ENCODE measurements at regions not wholly inside any gene's neighbourhood (a gene's known extent, or its start where the extent isn't known, plus 50 kb on each side); places are given as distances from the start of the nearest gene placed in this dataset.

DNA sequence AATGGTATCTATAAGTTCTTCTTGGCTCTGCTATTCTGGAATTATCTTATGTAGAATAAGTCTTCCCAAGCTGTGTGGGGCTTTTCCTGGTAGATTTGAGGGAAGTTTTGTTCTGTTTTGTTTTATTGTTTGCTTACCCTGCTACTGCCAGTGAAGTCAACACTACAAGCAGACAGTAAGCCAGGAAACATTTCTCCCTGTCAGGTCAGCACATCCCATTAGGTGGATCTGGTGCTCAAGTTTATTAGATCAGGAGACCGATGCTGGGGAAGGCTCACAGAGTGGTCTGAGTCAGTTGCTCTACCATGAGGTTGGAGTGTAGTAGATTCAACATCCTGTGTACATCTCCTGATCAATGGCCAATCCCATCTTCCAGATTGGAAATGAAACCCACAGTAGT, 79.1 kb downstream of the ADRB2 start:
- no peaks in the 10 kb centered on the region for H3K27me3 ChIP-seq (replicated peaks in 1 of 4; ENCODE audit: control insufficient read depth in 3 of 4, extremely low read depth in 1 of 4, insufficient read depth in 3 of 4, low read length in 3 of 4)
- no peak overlapping the region for H2BK120ac ChIP-seq (replicated peaks; ENCODE audit: low read depth, low read length)
- H3K36me3 ChIP-seq (ENCODE audit: control insufficient read depth in 2 of 4, insufficient read depth in 4 of 4, low read length in 3 of 4), result no peaks in the 10 kb centered on the region
- H3K9ac ChIP-seq (replicated peaks in 1 of 4; ENCODE audit: extremely low read depth in 1 of 4, low read depth in 3 of 4, low read length in 3 of 4), result no peak overlapping the region
- H3K79me2 ChIP-seq (ENCODE audit: control insufficient read depth in 1 of 2, insufficient read depth in 2 of 2, low read length in 2 of 2), result no peaks in the 10 kb centered on the region
- no peak overlapping the region for H3K56ac ChIP-seq (replicated peaks; ENCODE audit: insufficient read length, low read depth, low read length)
- no peak overlapping the region for H3K14ac ChIP-seq (ENCODE audit: insufficient read length)
- H3K9me3 ChIP-seq (ENCODE audit: insufficient read depth in 2 of 2, low read depth in 1 of 2, low read length in 1 of 2), result no peaks in the 10 kb centered on the region
- no peak overlapping the region for H2AFZ ChIP-seq (ENCODE audit: low read length)
- ChIA-PET POLR2A (ENCODE audit: partially characterized antibody) (no interaction called here), CTCF (ENCODE audit: partially characterized antibody) (interaction anchor here (1.3 to 3.2 kb wide), 2 partner anchors 24 to 52 kb away, joined by 3 to 14 read pairs; no protein-coding TSS in a partner anchor)
- peaks cover 0 to under 1% (median 0%) of the 10 kb centered on the region in 4 experiments; a peak in 1 of 7 replicates for H3K4me1 ChIP-seq (replicated peaks in 1 of 4; ENCODE audit: control insufficient read depth in 3 of 4, insufficient read depth in 4 of 4, low read length in 3 of 4)
- WGBS, 2 experiments (ENCODE audit: extremely low coverage in 1 of 2, insufficient coverage in 1 of 2, insufficient read length in 1 of 2, insufficient replicate concordance in 2 of 2, low coverage in 1 of 2, low lambda C conversion rate in 2 of 2, missing lambda C conversion rate in 1 of 2), result 100% methylated on average over 1 of the region's 1 CpG; no CpG with 5 or more reads in 1 of the 2 experiments
- DNase-seq (ENCODE audit: low read depth in 1 of 2, low spot score in 2 of 2) (no peak), FAIRE-seq (no peak)
- H4K91ac ChIP-seq (replicated peaks; ENCODE audit: insufficient read length, low read length), result no peak overlapping the region
- no peak overlapping the region for H2BK15ac ChIP-seq (ENCODE audit: low read length)
- H3K18ac ChIP-seq (ENCODE audit: extremely low read depth, low read length), result no peak overlapping the region
- H3K23ac ChIP-seq (ENCODE audit: insufficient read length), result no peak overlapping the region
- TF ChIP-seq TAF1 (IDR thresholded peaks at IDR 0.05; ENCODE audit: low read depth, low read length), result no peak
- H3K4me3 ChIP-seq (ENCODE audit: extremely low read depth in 1 of 4, insufficient read depth in 2 of 4, low read depth in 3 of 4, low read length in 4 of 4), result no peak overlapping the region
- no peaks in the 10 kb centered on the region for H4K20me1 ChIP-seq (replicated peaks in 1 of 2; ENCODE audit: control insufficient read depth in 1 of 2, insufficient read depth in 2 of 2, low read length in 2 of 2)
- no peak overlapping the region for H3K4me2 ChIP-seq (ENCODE audit: insufficient read depth in 1 of 2, low read depth in 2 of 2, low read length in 2 of 2)
- H2BK12ac ChIP-seq (ENCODE audit: low read depth, low read length), result no peak overlapping the region
- H4K5ac ChIP-seq (ENCODE audit: insufficient read length, low read depth, low read length), result no peak overlapping the region
- H2AK5ac ChIP-seq (ENCODE audit: low read depth, low read length), result no peak overlapping the region
- no peak overlapping the region for H3K4ac ChIP-seq (replicated peaks; ENCODE audit: insufficient read length, low read depth, low read length)
- H3K79me1 ChIP-seq (ENCODE audit: low read depth, low read length), result no peaks in the 10 kb centered on the region
- no peaks in the 10 kb centered on the region for H3K23me2 ChIP-seq (ENCODE audit: low read depth, low read length)
- no peak overlapping the region for H4K8ac ChIP-seq (ENCODE audit: extremely low read depth, insufficient read depth, low read length)
- no peak overlapping the region for H2BK20ac ChIP-seq (ENCODE audit: low read length)
- no peak overlapping the region for H3K27ac ChIP-seq (ENCODE audit: low read depth, low read length)
- no peak overlapping the region for H2BK5ac ChIP-seq (ENCODE audit: low read depth, low read length)

Measured in H1 (cell line).